ENCODE measurements at regions not wholly inside any gene's neighbourhood (a gene's known extent, or its start where the extent isn't known, plus 50 kb on each side); places are given as distances from the start of the nearest gene placed in this dataset.

DNA sequence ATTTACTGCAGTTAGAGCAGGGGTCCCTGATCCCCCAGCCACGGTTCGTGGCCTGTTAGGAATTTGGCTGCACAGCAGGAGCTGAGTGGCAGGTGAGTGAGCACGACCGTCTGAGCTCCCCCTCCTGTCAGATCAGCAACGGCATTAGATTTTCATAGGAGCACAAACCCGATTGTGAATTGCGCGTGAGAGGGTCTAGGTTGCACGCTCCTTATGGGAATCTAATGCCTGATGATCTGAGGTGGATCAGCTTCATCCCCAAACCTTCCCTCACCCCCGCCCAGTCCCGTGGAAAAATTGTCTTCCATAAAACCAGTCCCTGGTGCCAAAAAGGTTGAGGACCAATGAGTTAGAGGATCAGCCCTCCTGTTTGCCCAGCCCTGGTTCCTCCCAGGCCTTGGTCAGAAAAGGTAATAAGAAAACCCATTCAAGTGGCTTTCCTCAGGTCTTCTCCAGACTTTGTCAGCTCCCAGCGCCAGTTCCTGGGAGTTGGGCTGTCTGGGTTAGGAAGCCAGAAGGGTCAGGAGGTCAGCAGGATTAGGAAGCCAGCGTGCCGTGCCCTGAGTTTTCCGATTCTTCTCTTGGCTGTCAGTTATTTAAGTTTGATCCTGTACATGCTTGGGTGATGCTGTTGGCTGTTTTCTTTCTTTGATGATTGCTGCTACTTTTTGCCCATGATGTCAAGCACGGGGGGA lies 139.9 kb upstream of the PMEPA1 start:
- no peaks in the 10 kb centered on the region for H3K4me1 ChIP-seq (replicated peaks in 1 of 4; ENCODE audit: control insufficient read depth in 3 of 4, insufficient read depth in 4 of 4, low read length in 3 of 4)
- no peak overlapping the region for H3K4ac ChIP-seq (replicated peaks; ENCODE audit: insufficient read length, low read depth, low read length)
- H3K14ac ChIP-seq (ENCODE audit: insufficient read length) = no peak overlapping the region

More for the DNA sequence above, 139.9 kb upstream of the PMEPA1 start:
- H3K79me1 ChIP-seq (ENCODE audit: low read depth, low read length) = no peaks in the 10 kb centered on the region
- no peak for FAIRE-seq
- peak; percentile 32; the same call in 1 of the 2 replicates for TF ChIP-seq EGR1 (IDR thresholded peaks at IDR 0.05; ENCODE audit: borderline replicate concordance, low read depth, low read length)
- TF ChIP-seq NANOG (IDR thresholded peaks at IDR 0.05; ENCODE audit: insufficient read depth, low read depth, low read length, poor library complexity, severe bottlenecking) = no peak
- no peak for TF ChIP-seq JUN (IDR thresholded peaks at IDR 0.05; ENCODE audit: low read depth, low read length)
- TF ChIP-seq E2F6 (IDR thresholded peaks at IDR 0.05) = no peak
- no peak for TF ChIP-seq ZNF274 (IDR thresholded peaks at IDR 0.05; ENCODE audit: borderline replicate concordance, extremely low read depth, low read length)
- no peak overlapping the region for H4K91ac ChIP-seq (replicated peaks; ENCODE audit: insufficient read length, low read length)
- H2BK20ac ChIP-seq (ENCODE audit: low read length) = no peak overlapping the region
- H2BK15ac ChIP-seq (ENCODE audit: low read length) = no peak overlapping the region
- no peaks in the 10 kb centered on the region for H3K9me3 ChIP-seq (ENCODE audit: insufficient read depth in 2 of 2, low read depth in 1 of 2, low read length in 1 of 2)
- DNase-seq (ENCODE audit: low read depth in 1 of 2, low spot score in 2 of 2) = peak in 1 of 2 experiments; percentile 34
- H2AFZ ChIP-seq (ENCODE audit: low read length) = no peak overlapping the region
- whole genome bisulfite sequencing, 2 experiments (ENCODE audit: extremely low coverage in 1 of 2, insufficient coverage in 1 of 2, insufficient read length in 1 of 2, insufficient replicate concordance in 2 of 2, low coverage in 1 of 2, low lambda C conversion rate in 2 of 2, missing lambda C conversion rate in 1 of 2) = 85% methylated on average over 14 of the region's 16 CpGs; no CpG with 5 or more reads in 1 of the 2 experiments
- H3K27me3 ChIP-seq (replicated peaks in 1 of 4; ENCODE audit: control insufficient read depth in 3 of 4, extremely low read depth in 1 of 4, insufficient read depth in 3 of 4, low read length in 3 of 4) = peaks cover 0 to 1% (median 0%) of the 10 kb centered on the region in 4 experiments; a peak in 1 of 7 replicates
- POLR2A ChIA-PET (ENCODE audit: partially characterized antibody) = interaction anchor here (0.5 to 1.0 kb wide), 2 partner anchors 139 to 446 kb away, joined by 3 read pairs; no protein-coding TSS in a partner anchor
- no peak overlapping the region for H3K56ac ChIP-seq (replicated peaks; ENCODE audit: insufficient read length, low read depth, low read length)
- no peaks in the 10 kb centered on the region for H3K36me3 ChIP-seq (ENCODE audit: control insufficient read depth in 2 of 4, insufficient read depth in 4 of 4, low read length in 3 of 4)
- no peak overlapping the region for H4K8ac ChIP-seq (ENCODE audit: extremely low read depth, insufficient read depth, low read length)
- H3K79me2 ChIP-seq (ENCODE audit: control insufficient read depth in 1 of 2, insufficient read depth in 2 of 2, low read length in 2 of 2) = no peaks in the 10 kb centered on the region
- H2BK5ac ChIP-seq (ENCODE audit: low read depth, low read length) = no peak overlapping the region
- H3K23me2 ChIP-seq (ENCODE audit: low read depth, low read length) = no peaks in the 10 kb centered on the region; the same call in 1 of the 2 replicates
- no peak overlapping the region for H3K4me2 ChIP-seq (ENCODE audit: insufficient read depth in 1 of 2, low read depth in 2 of 2, low read length in 2 of 2)
- no peak overlapping the region for H3K18ac ChIP-seq (ENCODE audit: extremely low read depth, low read length)
- no peaks in the 10 kb centered on the region for H4K20me1 ChIP-seq (replicated peaks in 1 of 2; ENCODE audit: control insufficient read depth in 1 of 2, insufficient read depth in 2 of 2, low read length in 2 of 2)
- H3K4me3 ChIP-seq (ENCODE audit: extremely low read depth in 1 of 4, insufficient read depth in 2 of 4, low read depth in 3 of 4, low read length in 4 of 4) = no peak overlapping the region
- no peak overlapping the region for H2BK12ac ChIP-seq (ENCODE audit: low read depth, low read length)
- no peak overlapping the region for H3K23ac ChIP-seq (ENCODE audit: insufficient read length)
- no peak overlapping the region for H3K27ac ChIP-seq (ENCODE audit: low read depth, low read length)
- no peak overlapping the region for H3K9ac ChIP-seq (replicated peaks in 1 of 4; ENCODE audit: extremely low read depth in 1 of 4, low read depth in 3 of 4, low read length in 3 of 4)
- no peak overlapping the region for H4K5ac ChIP-seq (ENCODE audit: insufficient read length, low read depth, low read length)
- CTCF ChIA-PET (ENCODE audit: partially characterized antibody) = interaction anchor here (0.6 to 1.0 kb wide), 3 partner anchors 8 to 134 kb away, joined by 3 to 4 read pairs (median 4); no protein-coding TSS in a partner anchor
- no peak overlapping the region for H2BK120ac ChIP-seq (replicated peaks; ENCODE audit: low read depth, low read length)
- no peak overlapping the region for H2AK5ac ChIP-seq (ENCODE audit: low read depth, low read length)

Data from H1 (cell line).